Dermis blood vessel endothelial cell (primary cell): ENCODE measurements at regions not wholly inside any gene's neighbourhood (a gene's known extent, or its start where the extent isn't known, plus 50 kb on each side); places are given as distances from the start of the nearest gene placed in this dataset.
A peak's percentile ranks its signal among the peaks of the same experiment; 100 is the strongest.
"Not testable (repeated sequence)": the region's sequence is repeated elsewhere in the genome, so short reads cannot be mapped to it uniquely, and the experiment has no call there.

Experiments
- DNase-seq: peaks from one replicate; pipeline ENCODE4 v3.0.0; 2010

DNA sequence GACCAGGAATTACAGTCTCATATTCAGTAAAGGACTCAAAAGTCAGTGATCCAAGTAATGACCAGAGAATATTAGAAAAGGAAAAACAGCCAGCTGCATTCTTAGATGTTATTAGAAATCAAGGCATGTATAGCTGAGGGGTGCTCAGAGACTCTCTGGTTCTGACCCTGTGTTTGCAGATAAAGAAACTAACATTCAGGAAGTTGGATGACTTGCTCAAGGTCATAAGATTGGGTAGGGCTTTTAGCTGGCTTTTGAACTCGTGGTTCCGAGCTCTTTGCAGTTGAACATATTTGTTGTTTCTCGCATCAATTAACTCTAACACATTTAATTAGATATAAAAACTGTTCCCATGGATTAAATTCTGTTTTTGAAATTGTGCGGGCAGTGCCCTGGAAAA lies 62.5 kb upstream of the ENPP6 start:
- DNase-seq = no peak

DNA sequence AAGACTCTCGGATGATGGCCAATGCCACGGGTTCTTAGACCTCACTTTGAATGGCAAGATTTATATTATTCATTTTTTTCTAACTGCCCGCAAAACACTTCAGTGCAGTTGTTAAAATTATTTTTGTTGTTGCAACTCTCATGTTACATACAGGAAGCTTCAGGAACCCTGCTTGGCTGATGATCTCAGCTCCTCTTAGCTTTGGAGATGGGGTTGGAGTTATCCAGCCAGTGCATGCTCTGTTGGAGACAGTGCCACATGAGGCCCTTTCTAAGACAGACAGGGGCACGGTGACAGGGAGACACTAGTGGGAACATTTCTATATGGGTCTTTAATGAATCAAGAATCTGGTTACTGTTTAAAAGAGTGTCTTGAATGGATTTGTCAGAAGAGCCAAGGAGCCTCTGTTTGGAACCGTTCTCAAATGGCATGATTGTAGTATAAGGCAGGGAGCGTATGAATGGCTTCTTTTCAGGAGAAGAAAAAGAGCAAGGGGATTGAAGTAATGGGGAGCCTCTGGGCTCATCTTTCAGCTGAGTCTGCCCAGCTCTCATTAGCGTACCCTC lies 61.9 kb upstream of the ENPP6 start:
- no peak for DNase-seq

DNA sequence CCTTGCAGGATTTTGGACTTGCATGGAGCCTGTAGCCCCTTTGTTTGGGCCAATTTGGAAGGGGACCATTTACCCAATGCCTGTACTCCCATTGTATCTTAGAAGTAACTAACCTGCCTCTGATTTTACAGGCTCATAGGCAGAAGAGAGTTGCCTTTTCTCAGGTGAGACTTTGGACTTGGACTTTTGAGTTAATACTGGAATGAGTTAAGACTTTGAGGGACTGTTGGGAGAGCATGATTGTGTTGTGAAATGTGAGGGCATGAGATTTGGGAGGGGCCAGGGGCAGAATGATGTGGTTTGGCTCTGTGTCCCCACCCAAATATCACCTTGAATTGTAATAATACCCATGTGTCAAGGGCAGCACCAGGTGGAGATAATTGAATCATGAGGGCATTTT lies 60.1 kb upstream of the ENPP6 start:
- DNase-seq = not testable (repeated sequence)

DNA sequence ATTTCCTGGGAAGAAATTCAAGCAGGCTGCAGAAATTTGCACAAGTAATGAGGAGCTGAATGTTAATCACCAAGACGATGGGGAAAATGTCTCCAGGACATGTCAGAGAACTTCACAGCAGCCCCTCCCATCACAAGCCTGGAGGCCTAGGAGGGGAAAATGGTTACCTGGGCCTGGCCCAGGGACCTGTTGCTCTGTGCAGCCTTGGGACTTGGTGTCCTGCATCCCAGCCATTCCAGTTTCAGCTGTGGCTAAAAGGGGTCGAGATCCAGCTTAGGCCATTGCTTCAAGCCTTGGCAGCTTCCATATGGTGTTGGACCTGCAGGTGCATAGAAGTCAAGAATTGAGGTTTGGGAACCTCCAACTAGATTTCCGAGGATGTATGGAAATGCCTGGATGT lies 59.3 kb upstream of the ENPP6 start:
- DNase-seq = not testable (repeated sequence)

DNA sequence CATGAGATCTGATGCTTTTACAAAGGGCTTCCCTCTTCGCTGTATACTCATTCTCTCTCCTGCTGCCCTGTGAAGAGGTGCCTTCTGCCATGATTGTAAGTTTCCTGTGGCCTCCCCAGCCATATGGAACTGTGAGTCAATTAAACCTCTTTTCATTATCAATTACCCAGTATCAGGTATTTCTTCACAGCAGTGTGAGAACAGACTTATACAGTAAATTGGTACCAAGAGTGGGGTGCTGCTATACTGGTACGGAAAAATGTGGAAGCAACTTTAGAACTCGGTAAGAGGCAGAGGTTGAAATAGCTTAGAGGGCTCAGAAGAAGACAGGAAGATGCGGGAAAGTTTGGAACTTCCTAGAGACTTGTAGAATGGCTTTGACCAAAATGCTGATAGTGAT lies 58.7 kb upstream of the ENPP6 start:
- DNase-seq = not testable (repeated sequence)

DNA sequence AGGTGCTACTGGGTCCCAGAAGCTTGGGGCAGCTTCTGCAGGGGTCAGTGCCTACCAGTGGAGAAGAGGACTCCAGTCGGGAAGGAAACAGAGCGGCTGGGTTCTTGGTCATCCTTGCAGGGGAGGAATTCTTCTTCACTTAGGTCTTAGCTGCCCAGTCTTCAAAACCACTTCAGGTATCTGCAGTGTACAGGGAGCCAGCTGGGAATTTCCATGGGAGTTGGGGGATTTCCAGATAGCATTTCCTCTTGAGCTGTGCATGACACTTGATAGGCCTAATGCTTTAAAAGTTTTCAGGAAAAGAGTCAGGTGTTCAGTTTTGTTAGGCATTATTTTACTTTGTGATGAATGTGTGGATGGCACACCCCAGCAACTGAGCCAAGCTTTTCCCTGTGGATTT lies 58.1 kb upstream of the ENPP6 start:
- DNase-seq = peak; percentile 47

DNA sequence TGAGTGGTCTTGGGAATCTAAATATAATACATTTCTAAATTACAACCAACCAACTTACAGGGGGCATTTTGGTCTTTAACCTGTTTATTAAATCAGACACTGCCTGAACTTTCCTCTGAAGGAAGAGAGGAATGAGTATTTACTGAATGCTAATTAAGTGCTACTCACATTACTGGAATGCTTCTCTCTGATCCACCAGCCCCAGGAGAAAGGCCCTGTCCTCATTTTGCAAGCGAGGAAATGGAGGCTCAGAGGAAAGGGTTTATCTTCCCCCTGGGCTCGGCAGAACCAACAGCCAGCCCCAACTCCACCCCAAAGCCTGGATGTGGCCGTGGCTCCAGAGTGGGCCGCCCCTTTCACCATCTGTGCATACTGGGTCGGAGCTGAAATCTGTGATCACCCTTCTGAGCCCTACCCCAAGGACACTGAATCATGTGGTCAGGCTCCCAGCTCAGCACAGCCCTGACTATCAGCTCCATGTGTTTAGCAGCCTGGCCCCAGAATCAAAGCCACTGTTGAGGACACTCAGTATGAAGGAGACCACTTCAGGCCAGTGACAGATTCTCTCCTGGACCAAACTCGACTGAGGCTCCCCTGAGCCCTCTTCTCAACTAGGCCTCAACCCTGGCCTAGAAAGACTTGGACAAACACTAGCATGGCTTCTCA lies 56.7 kb upstream of the ENPP6 start:
- no peak for DNase-seq

DNA sequence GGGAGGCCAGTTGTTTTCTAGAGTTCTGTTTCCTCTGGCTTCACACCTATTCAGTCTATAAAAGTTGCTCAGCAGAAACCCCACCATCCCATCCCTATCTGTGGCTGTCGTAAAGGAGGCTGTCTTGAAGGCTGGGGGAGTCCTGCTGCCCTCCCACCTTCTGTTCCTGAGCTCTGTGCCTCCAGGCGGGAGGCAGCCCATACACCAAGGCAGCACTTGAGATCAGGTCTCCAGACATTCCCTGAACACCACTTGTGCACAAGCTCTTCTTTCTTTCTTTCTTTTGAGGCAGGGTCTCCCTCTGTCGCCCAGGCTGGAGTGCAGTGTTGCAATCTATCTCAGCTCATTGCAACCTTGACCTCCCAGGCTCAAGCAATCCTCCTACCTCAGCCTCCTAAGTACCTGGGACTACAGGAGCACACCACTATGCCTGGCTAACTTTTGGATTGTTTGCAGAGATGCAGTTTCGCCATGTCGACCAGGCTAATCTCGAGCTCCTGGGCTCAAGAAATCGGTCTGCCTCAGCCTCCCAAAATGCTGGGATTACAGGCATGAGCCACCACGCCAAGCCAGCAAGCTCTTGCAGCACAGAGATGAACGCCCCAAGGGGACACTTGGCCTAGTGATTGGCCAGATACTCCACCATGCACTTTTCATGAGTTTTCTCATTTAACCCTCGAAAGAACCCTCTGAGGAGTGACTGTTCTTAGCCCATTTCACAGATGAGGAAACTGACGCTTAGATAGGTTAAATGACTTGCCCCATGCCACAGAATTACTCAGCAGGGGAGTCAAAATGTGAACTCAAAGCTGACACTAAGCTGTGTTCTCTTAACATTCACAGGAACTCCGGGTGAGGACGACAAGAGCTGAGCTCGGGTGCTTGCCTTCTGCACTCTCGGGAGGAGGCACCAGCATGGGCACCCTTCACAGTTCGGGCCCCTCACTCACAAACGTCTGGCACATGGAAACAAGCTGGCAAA lies 55.8 kb upstream of the ENPP6 start:
- no peak for DNase-seq

DNA sequence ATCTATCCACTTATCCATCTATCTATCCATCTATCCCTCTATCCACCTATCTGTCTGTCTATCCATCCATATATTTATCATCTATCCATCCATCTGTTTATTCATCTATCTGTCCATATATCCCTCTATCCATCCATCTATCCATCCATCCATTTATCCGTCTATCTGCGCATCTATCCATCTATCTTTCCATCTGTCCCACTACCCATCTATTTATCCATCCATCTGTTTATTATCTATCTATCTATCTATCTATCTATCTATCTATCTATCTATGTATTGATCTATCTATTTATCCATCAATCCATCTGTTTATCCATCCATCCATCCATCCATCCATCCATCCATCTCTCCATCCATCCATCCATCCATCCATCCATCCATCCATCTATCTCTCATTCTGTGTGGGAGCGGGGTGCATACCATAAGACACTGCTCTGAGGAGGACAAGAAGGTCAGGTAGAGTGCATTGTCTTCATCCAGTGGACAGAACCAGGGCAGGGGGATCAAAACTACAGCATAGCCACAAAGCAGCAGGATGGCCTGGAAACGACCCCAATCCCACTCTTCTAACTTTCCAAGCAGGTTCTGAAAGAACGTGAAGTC lies 53.2 kb upstream of the ENPP6 start:
- DNase-seq = no peak

DNA sequence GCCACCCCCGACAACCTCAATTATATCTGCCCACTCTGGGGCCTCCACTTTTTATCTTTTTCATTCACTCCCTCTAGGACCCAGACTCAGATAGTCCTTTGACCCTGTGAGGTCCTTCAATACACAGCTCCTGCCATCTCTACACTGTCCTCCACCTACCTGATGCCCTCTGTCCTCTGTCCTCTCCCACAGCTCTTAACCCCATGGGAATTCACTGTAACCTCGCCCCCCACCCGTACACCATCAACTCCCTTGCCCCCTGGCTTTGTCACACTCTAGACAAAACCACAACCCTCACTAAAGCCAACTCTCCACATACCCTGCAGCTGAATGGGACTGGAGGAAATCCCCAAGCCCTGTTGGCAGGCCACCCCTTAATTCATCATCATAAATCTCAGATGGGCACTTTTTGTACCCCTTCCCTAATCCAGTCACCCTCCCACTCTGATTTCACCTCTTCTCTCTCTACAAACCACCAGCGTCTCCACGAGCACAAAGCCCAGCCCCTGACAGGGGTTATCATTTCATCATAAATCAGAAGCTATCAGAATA lies 52.3 kb upstream of the ENPP6 start:
- no peak for DNase-seq

DNA sequence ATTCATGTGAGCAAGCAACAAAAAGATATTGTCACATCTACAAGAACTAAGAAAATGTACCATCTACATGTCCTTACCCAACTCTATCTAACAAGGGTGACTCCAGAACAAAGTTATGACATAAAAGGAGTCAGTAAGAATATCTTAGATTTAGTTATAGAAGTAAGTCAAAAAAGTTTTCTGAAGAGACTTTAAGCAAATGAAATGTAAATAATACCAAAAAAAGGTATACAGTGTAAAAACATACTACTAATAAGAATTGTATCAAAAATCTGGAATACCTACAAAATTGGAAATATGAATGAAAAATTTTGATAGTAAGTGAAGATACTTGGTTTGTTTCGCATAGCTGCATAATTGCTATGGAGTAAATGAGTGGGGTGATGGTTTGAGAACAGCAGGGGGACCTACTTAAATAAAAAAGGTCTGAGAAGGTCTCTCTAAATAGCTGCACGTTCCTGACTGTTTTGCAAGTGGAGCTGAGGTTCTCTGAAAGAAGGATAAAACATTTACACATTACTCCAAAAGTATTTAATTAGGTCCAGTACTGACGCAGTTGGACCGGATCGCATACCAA lies 51.0 kb upstream of the ENPP6 start:
- DNase-seq = peak; percentile 58

DNA sequence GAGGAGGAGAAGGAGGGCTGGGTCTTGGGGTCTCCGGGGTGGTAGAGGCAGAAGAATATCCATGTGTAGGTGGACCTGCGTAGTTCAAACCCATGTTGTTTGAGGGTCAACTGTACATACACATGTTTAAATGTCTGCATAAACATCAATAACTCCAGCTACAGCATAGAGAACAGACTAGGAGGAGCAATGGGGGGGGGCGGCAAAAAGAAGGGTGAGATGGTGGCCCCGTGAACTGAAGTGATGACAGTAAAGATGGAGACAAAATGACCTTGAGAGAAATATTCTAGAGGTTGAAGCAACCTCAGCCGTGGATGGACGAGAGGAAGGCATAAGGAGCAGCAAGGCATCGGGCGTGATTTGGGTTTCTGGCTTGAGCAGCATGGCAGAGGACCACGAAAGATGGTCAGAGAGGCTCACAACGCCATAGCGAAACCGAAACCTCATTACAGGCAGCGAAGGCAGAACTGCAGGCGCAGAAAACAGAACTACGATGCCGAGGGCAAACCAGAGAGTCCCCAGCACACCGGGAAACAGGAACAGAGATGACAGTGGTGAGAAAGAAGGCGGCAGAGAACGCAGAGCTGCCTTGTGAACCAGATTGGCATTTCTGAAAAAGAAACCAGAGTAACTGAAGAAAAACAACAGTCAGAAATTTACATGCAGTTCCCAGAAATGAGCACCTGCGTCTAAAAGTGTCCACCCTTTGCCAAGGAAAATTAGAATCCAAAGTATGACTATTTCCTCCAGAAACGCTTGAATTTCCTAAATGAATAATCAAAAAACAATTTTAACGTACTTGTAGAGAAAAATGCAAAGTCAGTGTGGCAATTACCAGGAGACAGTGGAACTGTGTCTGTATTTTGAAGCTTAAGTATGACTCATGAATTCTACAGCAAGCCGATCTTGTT lies 50.3 kb upstream of the ENPP6 start:
- DNase-seq = peak; percentile 86
